Urothelium cell line (cell line): ENCODE measurements at regions not wholly inside any gene's neighbourhood (a gene's known extent, or its start where the extent isn't known, plus 50 kb on each side); places are given as distances from the start of the nearest gene placed in this dataset.
"Not testable (repeated sequence)": the region's sequence is repeated elsewhere in the genome, so short reads cannot be mapped to it uniquely, and the experiment has no call there.

Source experiments
- DNase-seq: peaks from one replicate; pipeline ENCODE4 v3.0.0; 2011; ENCODE audit warnings: low spot score, mixed read lengths
- FAIRE-seq: peaks from 2 replicates; lab custom pipeline; 2011; peaks lifted over from hg19 to GRCh38; lab: Jason Lieb, UNC

- FAIRE-seq, result peak; percentile 23
- DNase-seq, result no peak
These were observed 132.5 kb upstream of the UNC5B start for GRCh38 chr10:71079761-71080380.

- FAIRE-seq (no peak), DNase-seq (no peak)
These were observed 131.8 kb upstream of the UNC5B start for GRCh38 chr10:71080381-71081228.

GRCh38 chr10:71081229-71081560 lies 131.2 kb upstream of the UNC5B start:
- DNase-seq, result no peak
- no peak for FAIRE-seq

- DNase-seq, result no peak
- FAIRE-seq, result no peak
These were observed 130.5 kb upstream of the UNC5B start for GRCh38 chr10:71081912-71082311.

GRCh38 chr10:71082960-71083715 lies 129.2 kb upstream of the UNC5B start:
- DNase-seq (no peak), FAIRE-seq (no peak)

GRCh38 chr10:71083716-71083975 lies 128.7 kb upstream of the UNC5B start:
- DNase-seq (no peak), FAIRE-seq (no peak)

GRCh38 chr10:71084061-71084817 lies 128.1 kb upstream of the UNC5B start:
- DNase-seq, result no peak
- FAIRE-seq, result no peak

- FAIRE-seq (no peak), DNase-seq (no peak)
These were observed 127.6 kb upstream of the UNC5B start for GRCh38 chr10:71084818-71085126.

- DNase-seq (peak; percentile 2), FAIRE-seq (peak; percentile 37)
These were observed 126.5 kb upstream of the UNC5B start for GRCh38 chr10:71085689-71086438.

- DNase-seq (peak; percentile 3), FAIRE-seq (peak; percentile 32)
These were observed 125.8 kb upstream of the UNC5B start for GRCh38 chr10:71086439-71087080.

- DNase-seq, result peak; percentile 1
- FAIRE-seq, result no peak
These were observed 124.7 kb upstream of the UNC5B start for GRCh38 chr10:71087622-71088021.

GRCh38 chr10:71088054-71088453 lies 124.3 kb upstream of the UNC5B start:
- no peak for FAIRE-seq
- peak; percentile 2 for DNase-seq

- peak; percentile 8 for DNase-seq
- FAIRE-seq, result not testable (repeated sequence)
These were observed 123.8 kb upstream of the UNC5B start for GRCh38 chr10:71088578-71088977.

GRCh38 chr10:71089162-71089561 lies 123.2 kb upstream of the UNC5B start:
- FAIRE-seq (no peak), DNase-seq (peak; percentile 2)

- no peak for FAIRE-seq
- DNase-seq, result peak; percentile 2
These were observed 122.0 kb upstream of the UNC5B start for GRCh38 chr10:71090330-71090729.

GRCh38 chr10:71090801-71091200 lies 121.6 kb upstream of the UNC5B start:
- FAIRE-seq (no peak), DNase-seq (peak; percentile 3)

- FAIRE-seq (no peak), DNase-seq (peak; percentile 2)
These were observed 119.5 kb upstream of the UNC5B start for GRCh38 chr10:71092812-71093401.

- FAIRE-seq, result no peak
- no peak for DNase-seq
These were observed 118.8 kb upstream of the UNC5B start for GRCh38 chr10:71093531-71093930.

GRCh38 chr10:71094712-71095390 lies 117.5 kb upstream of the UNC5B start:
- peak; percentile 1 for DNase-seq
- FAIRE-seq, result no peak
